ENCODE measurements at regions not wholly inside any gene's neighbourhood (a gene's known extent, or its start where the extent isn't known, plus 50 kb on each side); places are given as distances from the start of the nearest gene placed in this dataset.

DNA sequence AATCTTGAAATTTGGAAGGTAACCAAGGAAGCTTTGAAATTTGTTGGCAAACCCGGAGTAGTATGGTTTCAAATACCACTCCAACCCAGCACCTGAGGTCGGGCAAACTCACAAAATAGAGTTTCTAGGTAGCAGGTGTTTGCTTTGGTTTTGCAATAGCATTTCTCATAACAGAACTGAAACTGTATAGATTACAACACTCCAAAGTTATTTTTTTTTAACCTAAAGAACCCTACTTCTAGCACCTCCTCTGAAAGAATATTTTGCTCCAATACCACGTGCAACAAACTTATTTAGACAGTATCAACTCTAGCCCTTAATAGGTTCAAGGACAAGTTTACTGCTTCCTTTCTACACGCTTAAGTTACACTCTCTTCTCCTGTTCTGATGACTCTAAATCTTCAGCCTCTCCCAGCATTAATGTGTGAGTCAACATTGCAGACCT is 178.5 kb upstream of the FMN2 start:
- no peak overlapping the region for H3K27ac ChIP-seq (ENCODE audit: low read depth, low read length)
- H3K4ac ChIP-seq (replicated peaks; ENCODE audit: insufficient read length, low read depth, low read length): no peak overlapping the region
- H3K23me2 ChIP-seq (ENCODE audit: low read depth, low read length): no peaks in the 10 kb centered on the region
- H3K14ac ChIP-seq (ENCODE audit: insufficient read length): no peak overlapping the region
- no peak overlapping the region for H4K5ac ChIP-seq (ENCODE audit: insufficient read length, low read depth, low read length)
- no peaks in the 10 kb centered on the region for H3K79me1 ChIP-seq (ENCODE audit: low read depth, low read length)
- H3K9me3 ChIP-seq (ENCODE audit: insufficient read depth in 2 of 2, low read depth in 1 of 2, low read length in 1 of 2): no peaks in the 10 kb centered on the region; a peak in 1 of 4 replicates
- no peak overlapping the region for H4K91ac ChIP-seq (replicated peaks; ENCODE audit: insufficient read length, low read length)
- no peak overlapping the region for H2BK120ac ChIP-seq (replicated peaks; ENCODE audit: low read depth, low read length)
- no peak overlapping the region for H3K18ac ChIP-seq (ENCODE audit: extremely low read depth, low read length)
- no peak for FAIRE-seq
- no peak overlapping the region for H4K8ac ChIP-seq (ENCODE audit: extremely low read depth, insufficient read depth, low read length)
- no peaks in the 10 kb centered on the region for H3K27me3 ChIP-seq (replicated peaks in 1 of 4; ENCODE audit: control insufficient read depth in 3 of 4, extremely low read depth in 1 of 4, insufficient read depth in 3 of 4, low read length in 3 of 4)
- 91% methylated on average over 4 of the region's 4 CpGs; no CpG with 5 or more reads in 1 of the 2 experiments for WGBS, 2 experiments (ENCODE audit: extremely low coverage in 1 of 2, insufficient coverage in 1 of 2, insufficient read length in 1 of 2, insufficient replicate concordance in 2 of 2, low coverage in 1 of 2, low lambda C conversion rate in 2 of 2, missing lambda C conversion rate in 1 of 2)
- H2BK15ac ChIP-seq (ENCODE audit: low read length): no peak overlapping the region
- no peak for DNase-seq (ENCODE audit: low read depth in 1 of 2, low spot score in 2 of 2)
- no peak overlapping the region for H3K9ac ChIP-seq (replicated peaks in 1 of 4; ENCODE audit: extremely low read depth in 1 of 4, low read depth in 3 of 4, low read length in 3 of 4)
- POLR2A ChIA-PET (ENCODE audit: partially characterized antibody): no interaction called here
- CTCF ChIA-PET (ENCODE audit: partially characterized antibody): interaction anchor here (1.2 kb wide), 2 partner anchors 29 to 40 kb away, joined by 3 read pairs; no protein-coding TSS in a partner anchor
- no peak overlapping the region for H3K4me3 ChIP-seq (ENCODE audit: extremely low read depth in 1 of 4, insufficient read depth in 2 of 4, low read depth in 3 of 4, low read length in 4 of 4)
- no peak overlapping the region for H3K4me2 ChIP-seq (ENCODE audit: insufficient read depth in 1 of 2, low read depth in 2 of 2, low read length in 2 of 2)
- H3K79me2 ChIP-seq (ENCODE audit: control insufficient read depth in 1 of 2, insufficient read depth in 2 of 2, low read length in 2 of 2): no peaks in the 10 kb centered on the region
- H3K4me1 ChIP-seq (replicated peaks in 1 of 4; ENCODE audit: control insufficient read depth in 3 of 4, insufficient read depth in 4 of 4, low read length in 3 of 4): peaks cover 0 to 9% (median 4%) of the 10 kb centered on the region in 4 experiments; a peak in 4 of 7 replicates
- no peak overlapping the region for H2BK12ac ChIP-seq (ENCODE audit: low read depth, low read length)
- TF ChIP-seq TBP (IDR thresholded peaks at IDR 0.05; ENCODE audit: low read depth, low read length): no peak
- TF ChIP-seq GABPA (IDR thresholded peaks at IDR 0.05; ENCODE audit: borderline replicate concordance, insufficient read depth, low read length): no peak
- TF ChIP-seq POU5F1 (IDR thresholded peaks at IDR 0.05; ENCODE audit: low read depth, low read length): no peak
- H2AFZ ChIP-seq (ENCODE audit: low read length): no peak overlapping the region
- H3K36me3 ChIP-seq (ENCODE audit: control insufficient read depth in 2 of 4, insufficient read depth in 4 of 4, low read length in 3 of 4): no peaks in the 10 kb centered on the region
- no peak overlapping the region for H2BK20ac ChIP-seq (ENCODE audit: low read length)
- H3K23ac ChIP-seq (ENCODE audit: insufficient read length): no peak overlapping the region
- no peak overlapping the region for H2AK5ac ChIP-seq (ENCODE audit: low read depth, low read length)
- no peak overlapping the region for H3K56ac ChIP-seq (replicated peaks; ENCODE audit: insufficient read length, low read depth, low read length)
- H2BK5ac ChIP-seq (ENCODE audit: low read depth, low read length): no peak overlapping the region
- H4K20me1 ChIP-seq (replicated peaks in 1 of 2; ENCODE audit: control insufficient read depth in 1 of 2, insufficient read depth in 2 of 2, low read length in 2 of 2): no peaks in the 10 kb centered on the region

All from H1 (cell line).